Thymus (tissue), 11 donors: ENCODE measurements at regions not wholly inside any gene's neighbourhood (a gene's known extent, or its start where the extent isn't known, plus 50 kb on each side); places are given as distances from the start of the nearest gene placed in this dataset.

Source experiments
- DNase-seq, 9 donors: peaks; one replicate each; pipeline ENCODE4 v3.0.0-alpha.2; 2013; ENCODE audit warnings: low spot score in 9 of 9, low read depth in 6 of 9, missing footprints in 1 of 9
- H3K27ac ChIP-seq, 2 donors: one replicate each; pipeline ENCODE4 v1.5.1; 2013; ENCODE audit warnings: control low read depth in 1 of 2, low read depth in 1 of 2, low read length in 1 of 2, mild to moderate bottlenecking in 1 of 2, moderate library complexity in 1 of 2
- H3K27me3 ChIP-seq, 2 donors: one replicate each; pipeline ENCODE4 v1.5.1; 2013; ENCODE audit warnings: low read length in 1 of 2; ENCODE audit not compliant: control insufficient read depth in 2 of 2, insufficient read depth in 1 of 2
- H3K36me3 ChIP-seq, 2 donors: one replicate each; pipeline ENCODE4 v1.5.1; 2013; ENCODE audit warnings: low read length in 1 of 2, mild to moderate bottlenecking in 1 of 2, moderate library complexity in 1 of 2; ENCODE audit not compliant: control insufficient read depth in 2 of 2, insufficient read depth in 2 of 2
- H3K4me1 ChIP-seq, 2 donors: one replicate each; pipeline ENCODE4 v1.5.1; 2013; ENCODE audit warnings: low read length in 2 of 2; ENCODE audit not compliant: control insufficient read depth in 2 of 2, insufficient read depth in 2 of 2
- H3K4me3 ChIP-seq, 2 donors: one replicate each; pipeline ENCODE4 v1.5.1; 2013; ENCODE audit warnings: low read length in 2 of 2, control low read depth in 1 of 2, mild to moderate bottlenecking in 1 of 2
- H3K9me3 ChIP-seq, 2 donors: one replicate each; pipeline ENCODE4 v1.5.1; 2013; ENCODE audit warnings: low read length in 1 of 2, mild to moderate bottlenecking in 1 of 2; ENCODE audit not compliant: control insufficient read depth in 2 of 2, insufficient read depth in 1 of 2
- WGBS: extraction: QIAGEN DNeasy Blood & Tissue Kit; methylation state at CpG from one replicate; pipeline ENCODE4 v1.1.7; 2013; 5-methylcytosine and 5-hydroxymethylcytosine counted together
- donor health status: healthy.

GRCh38 chr5:72651109-72651508, 143.9 kb upstream of the ZNF366 start:
- H3K4me1 ChIP-seq = no peaks in the 10 kb centered on the region
- WGBS = 97% methylated on average over 8 of the region's 8 CpGs
- no peaks in the 10 kb centered on the region for H3K9me3 ChIP-seq
- no peaks in the 10 kb centered on the region for H3K36me3 ChIP-seq
- no peak overlapping the region for H3K4me3 ChIP-seq
- H3K27me3 ChIP-seq = no peaks in the 10 kb centered on the region
- no peak overlapping the region for H3K27ac ChIP-seq
- no peak for DNase-seq

GRCh38 chr5:72649449-72649848, 142.2 kb upstream of the ZNF366 start:
- Histone ChIP-seq H3K27ac (no peak overlapping the region), H3K4me3 (no peak overlapping the region), H3K36me3 (no peaks in the 10 kb centered on the region), H3K9me3 (no peaks in the 10 kb centered on the region), H3K4me1 (no peaks in the 10 kb centered on the region), H3K27me3 (no peaks in the 10 kb centered on the region)
- no peak for DNase-seq
- WGBS = 89% methylated on average over 7 of the region's 7 CpGs

GRCh38 chr5:72648480-72648879, 141.3 kb upstream of the ZNF366 start:
- H3K27me3 ChIP-seq = no peaks in the 10 kb centered on the region
- H3K36me3 ChIP-seq = no peaks in the 10 kb centered on the region
- H3K27ac ChIP-seq = no peak overlapping the region
- DNase-seq = no peak
- WGBS = 95% methylated on average over 1 of the region's 1 CpG
- no peaks in the 10 kb centered on the region for H3K9me3 ChIP-seq
- H3K4me1 ChIP-seq = no peaks in the 10 kb centered on the region
- no peak overlapping the region for H3K4me3 ChIP-seq

GRCh38 chr5:72647806-72648205, 140.6 kb upstream of the ZNF366 start:
- H3K27ac ChIP-seq = no peak overlapping the region
- no peaks in the 10 kb centered on the region for H3K27me3 ChIP-seq
- 93% methylated on average over 2 of the region's 2 CpGs for WGBS
- H3K9me3 ChIP-seq = no peaks in the 10 kb centered on the region
- DNase-seq = no peak
- no peak overlapping the region for H3K4me3 ChIP-seq
- no peaks in the 10 kb centered on the region for H3K4me1 ChIP-seq
- no peaks in the 10 kb centered on the region for H3K36me3 ChIP-seq

- H3K27ac ChIP-seq = no peak overlapping the region
- no peaks in the 10 kb centered on the region for H3K4me1 ChIP-seq
- no peaks in the 10 kb centered on the region for H3K9me3 ChIP-seq
- no peak overlapping the region for H3K4me3 ChIP-seq
- H3K36me3 ChIP-seq = no peaks in the 10 kb centered on the region
- DNase-seq = no peak
- no peaks in the 10 kb centered on the region for H3K27me3 ChIP-seq
- WGBS = 90% methylated on average over 2 of the region's 2 CpGs
These were observed 139.1 kb upstream of the ZNF366 start for GRCh38 chr5:72646246-72646866.

DNA sequence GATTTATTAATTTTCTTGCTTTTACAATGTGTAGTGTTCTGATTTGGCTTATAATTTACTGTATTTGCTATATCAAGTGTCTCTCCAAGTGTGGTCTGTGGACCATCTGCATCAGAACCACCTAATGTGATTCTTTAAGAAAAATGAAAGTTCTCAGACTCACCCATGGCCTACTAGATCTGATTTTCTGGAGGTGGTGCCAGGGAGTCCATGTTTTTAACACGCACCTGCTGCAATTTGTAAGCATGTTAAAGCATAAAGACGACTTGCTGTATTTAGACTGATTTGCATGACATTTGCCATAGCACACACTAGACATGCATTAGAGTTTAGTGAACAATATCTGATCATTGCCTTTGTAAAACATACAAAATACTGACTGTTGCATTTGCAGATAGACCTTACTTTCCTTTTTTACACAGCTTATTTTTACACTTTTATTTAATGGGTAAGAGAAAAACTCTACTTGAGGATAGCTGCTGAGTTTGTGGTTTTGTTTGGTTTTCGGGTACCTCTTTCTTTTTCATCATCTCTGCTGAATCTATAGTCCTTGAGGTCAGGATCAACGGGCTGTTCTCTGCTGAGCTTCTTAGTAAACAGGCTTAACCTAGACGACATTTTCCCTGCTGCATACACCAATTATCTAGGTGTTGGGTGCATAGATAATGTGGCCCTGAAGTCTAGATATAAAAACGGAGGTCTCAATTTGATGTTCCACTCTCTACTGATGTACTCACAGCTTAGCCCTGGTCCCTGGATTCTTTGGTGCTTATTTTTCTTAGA, 138.0 kb upstream of the ZNF366 start:
- no peaks in the 10 kb centered on the region for H3K36me3 ChIP-seq
- 93% methylated on average over 6 of the region's 6 CpGs for WGBS
- H3K27me3 ChIP-seq = no peaks in the 10 kb centered on the region
- no peak for DNase-seq
- no peaks in the 10 kb centered on the region for H3K9me3 ChIP-seq
- H3K4me1 ChIP-seq = no peaks in the 10 kb centered on the region
- no peak overlapping the region for H3K4me3 ChIP-seq
- H3K27ac ChIP-seq = no peak overlapping the region

GRCh38 chr5:72644296-72644695, 137.1 kb upstream of the ZNF366 start:
- Histone ChIP-seq H3K27ac (no peak overlapping the region), H3K36me3 (no peaks in the 10 kb centered on the region), H3K4me1 (no peaks in the 10 kb centered on the region), H3K4me3 (no peak overlapping the region), H3K9me3 (no peaks in the 10 kb centered on the region), H3K27me3 (no peaks in the 10 kb centered on the region)
- WGBS = 92% methylated on average over 2 of the region's 2 CpGs
- DNase-seq = no peak

GRCh38 chr5:72641164-72641563, 134.0 kb upstream of the ZNF366 start:
- no peaks in the 10 kb centered on the region for H3K9me3 ChIP-seq
- no peak overlapping the region for H3K4me3 ChIP-seq
- DNase-seq = no peak
- no peak overlapping the region for H3K27ac ChIP-seq
- WGBS = 99% methylated on average over 2 of the region's 2 CpGs
- H3K27me3 ChIP-seq = no peaks in the 10 kb centered on the region
- H3K4me1 ChIP-seq = no peaks in the 10 kb centered on the region
- H3K36me3 ChIP-seq = no peaks in the 10 kb centered on the region

- no peaks in the 10 kb centered on the region for H3K9me3 ChIP-seq
- H3K36me3 ChIP-seq = no peaks in the 10 kb centered on the region
- no peak for DNase-seq
- no peaks in the 10 kb centered on the region for H3K4me1 ChIP-seq
- no peaks in the 10 kb centered on the region for H3K27me3 ChIP-seq
- H3K27ac ChIP-seq = no peak overlapping the region
- no peak overlapping the region for H3K4me3 ChIP-seq
These were observed 129.8 kb upstream of the ZNF366 start for GRCh38 chr5:72637058-72637457.
